ENCODE measurements at regions not wholly inside any gene's neighbourhood (a gene's known extent, or its start where the extent isn't known, plus 50 kb on each side); places are given as distances from the start of the nearest gene placed in this dataset.
A peak's percentile ranks its signal among the peaks of the same experiment; 100 is the strongest.
"Not testable (repeated sequence)": the region's sequence is repeated elsewhere in the genome, so short reads cannot be mapped to it uniquely, and the experiment has no call there.

- Mint-ChIP-seq H3K9me3 (ENCODE audit: unreplicated experiment) (peaks cover 13% of the 10 kb centered on the region), H3K36me3 (ENCODE audit: unreplicated experiment) (no peaks in the 10 kb centered on the region), H3K4me3 (ENCODE audit: unreplicated experiment) (no peak overlapping the region), H3K27me3 (ENCODE audit: unreplicated experiment) (peaks cover 4% of the 10 kb centered on the region), H3K4me1 (ENCODE audit: low read depth, unreplicated experiment) (peaks cover 23% of the 10 kb centered on the region), H3K27ac (ENCODE audit: unreplicated experiment) (peak overlapping the region; percentile 91)
- peak; percentile 23 for DNase-seq
- TF ChIP-seq, protein P1, sequence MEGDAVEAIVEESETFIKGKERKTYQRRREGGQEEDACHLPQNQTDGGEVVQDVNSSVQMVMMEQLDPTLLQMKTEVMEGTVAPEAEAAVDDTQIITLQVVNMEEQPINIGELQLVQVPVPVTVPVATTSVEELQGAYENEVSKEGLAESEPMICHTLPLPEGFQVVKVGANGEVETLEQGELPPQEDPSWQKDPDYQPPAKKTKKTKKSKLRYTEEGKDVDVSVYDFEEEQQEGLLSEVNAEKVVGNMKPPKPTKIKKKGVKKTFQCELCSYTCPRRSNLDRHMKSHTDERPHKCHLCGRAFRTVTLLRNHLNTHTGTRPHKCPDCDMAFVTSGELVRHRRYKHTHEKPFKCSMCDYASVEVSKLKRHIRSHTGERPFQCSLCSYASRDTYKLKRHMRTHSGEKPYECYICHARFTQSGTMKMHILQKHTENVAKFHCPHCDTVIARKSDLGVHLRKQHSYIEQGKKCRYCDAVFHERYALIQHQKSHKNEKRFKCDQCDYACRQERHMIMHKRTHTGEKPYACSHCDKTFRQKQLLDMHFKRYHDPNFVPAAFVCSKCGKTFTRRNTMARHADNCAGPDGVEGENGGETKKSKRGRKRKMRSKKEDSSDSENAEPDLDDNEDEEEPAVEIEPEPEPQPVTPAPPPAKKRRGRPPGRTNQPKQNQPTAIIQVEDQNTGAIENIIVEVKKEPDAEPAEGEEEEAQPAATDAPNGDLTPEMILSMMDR (IDR thresholded peaks at IDR 0.05; ENCODE audit: partially characterized antibody, unreplicated experiment): no peak
These were observed 76.6 kb upstream of the PROKR2 start for GRCh38 chr20:5393218-5393870.

GRCh38 chr20:5390720-5391119, 74.0 kb upstream of the PROKR2 start:
- Mint-ChIP-seq H3K9me3 (ENCODE audit: unreplicated experiment) (peaks cover 13% of the 10 kb centered on the region), H3K4me1 (ENCODE audit: low read depth, unreplicated experiment) (peaks cover 23% of the 10 kb centered on the region), H3K27me3 (ENCODE audit: unreplicated experiment) (peaks cover 4% of the 10 kb centered on the region), H3K4me3 (ENCODE audit: unreplicated experiment) (peak overlapping the region; percentile 44), H3K27ac (ENCODE audit: unreplicated experiment) (peak overlapping the region; percentile 44), H3K36me3 (ENCODE audit: unreplicated experiment) (no peaks in the 10 kb centered on the region)
- DNase-seq: peak; percentile 28
- TF ChIP-seq, protein P1 (IDR thresholded peaks at IDR 0.05; ENCODE audit: partially characterized antibody, unreplicated experiment): no peak

DNA sequence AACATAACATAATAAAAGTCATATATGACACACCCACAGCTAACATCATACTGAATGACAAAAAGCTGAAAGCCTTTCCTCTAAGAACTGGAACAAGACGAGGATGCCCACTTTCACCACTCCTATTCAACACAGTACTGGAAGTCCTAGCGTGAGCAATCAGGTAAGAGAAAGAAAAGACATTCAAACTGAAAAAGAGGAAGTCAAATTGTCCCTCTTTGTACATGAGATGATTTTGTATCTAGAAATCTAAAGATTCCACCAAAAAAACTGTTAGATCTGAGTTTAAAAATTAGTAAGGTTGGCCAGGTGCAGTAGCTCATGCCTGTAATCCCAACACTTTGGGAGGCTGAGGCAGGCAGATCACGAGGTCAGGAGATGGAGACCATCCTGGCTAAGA, 70.1 kb upstream of the PROKR2 start:
- not testable (repeated sequence) for DNase-seq; H3K27me3 Mint-ChIP-seq (ENCODE audit: unreplicated experiment); H3K36me3 Mint-ChIP-seq (ENCODE audit: unreplicated experiment); H3K9me3 Mint-ChIP-seq (ENCODE audit: unreplicated experiment); H3K4me3 Mint-ChIP-seq (ENCODE audit: unreplicated experiment); H3K27ac Mint-ChIP-seq (ENCODE audit: unreplicated experiment)
- H3K4me1 Mint-ChIP-seq (ENCODE audit: low read depth, unreplicated experiment): peaks cover 10% of the 10 kb centered on the region

DNA sequence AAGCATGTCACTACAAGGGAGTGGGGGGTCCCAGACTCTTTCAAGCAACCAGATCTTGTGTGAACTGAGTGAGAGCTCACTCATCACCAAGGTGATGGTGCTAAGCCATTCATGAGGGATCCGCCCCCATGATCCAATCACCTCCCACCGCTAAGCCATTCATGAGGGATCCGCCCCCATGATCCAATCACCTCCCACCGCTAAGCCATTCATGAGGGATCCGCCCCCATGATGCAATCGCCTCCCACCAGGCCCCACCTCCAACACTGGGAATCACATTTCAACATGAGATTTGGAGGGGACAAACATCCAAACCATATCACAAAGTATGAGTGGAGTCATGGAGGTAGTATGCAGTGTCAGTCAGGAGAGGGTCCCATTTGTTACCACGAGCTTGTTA, 64.8 kb upstream of the PROKR2 start:
- DNase-seq; H3K36me3 Mint-ChIP-seq (ENCODE audit: unreplicated experiment); H3K4me3 Mint-ChIP-seq (ENCODE audit: unreplicated experiment); H3K4me1 Mint-ChIP-seq (ENCODE audit: low read depth, unreplicated experiment); H3K27ac Mint-ChIP-seq (ENCODE audit: unreplicated experiment); H3K9me3 Mint-ChIP-seq (ENCODE audit: unreplicated experiment); H3K27me3 Mint-ChIP-seq (ENCODE audit: unreplicated experiment): not testable (repeated sequence)

DNA sequence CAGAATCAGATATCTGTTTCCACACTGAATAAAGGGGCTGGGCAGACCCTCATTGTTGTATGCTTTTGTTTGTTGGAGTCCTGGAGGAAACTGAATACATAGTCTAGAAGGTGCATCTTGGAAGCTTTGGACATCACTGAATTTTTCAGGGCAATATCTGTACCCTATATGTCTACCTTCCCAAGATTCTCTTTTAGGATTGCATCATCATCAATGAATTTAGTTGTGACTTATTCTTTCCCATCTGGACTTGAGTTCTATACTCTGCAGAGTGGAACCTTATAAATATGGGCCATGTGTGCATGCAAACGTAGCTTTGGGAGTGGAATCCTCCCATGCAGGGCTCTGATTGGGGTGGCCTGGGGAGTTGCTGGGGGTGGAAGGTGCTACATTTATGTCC, 60.7 kb upstream of the PROKR2 start:
- H3K4me3 Mint-ChIP-seq (ENCODE audit: unreplicated experiment): no peak overlapping the region
- H3K27ac Mint-ChIP-seq (ENCODE audit: unreplicated experiment): no peak overlapping the region
- peaks cover 8% of the 10 kb centered on the region for H3K9me3 Mint-ChIP-seq (ENCODE audit: unreplicated experiment)
- no peaks in the 10 kb centered on the region for H3K36me3 Mint-ChIP-seq (ENCODE audit: unreplicated experiment)
- H3K4me1 Mint-ChIP-seq (ENCODE audit: low read depth, unreplicated experiment): peaks cover 27% of the 10 kb centered on the region
- peaks cover 5% of the 10 kb centered on the region for H3K27me3 Mint-ChIP-seq (ENCODE audit: unreplicated experiment)
- TF ChIP-seq, protein P1 (IDR thresholded peaks at IDR 0.05; ENCODE audit: partially characterized antibody, unreplicated experiment): no peak
- DNase-seq: no peak

DNA sequence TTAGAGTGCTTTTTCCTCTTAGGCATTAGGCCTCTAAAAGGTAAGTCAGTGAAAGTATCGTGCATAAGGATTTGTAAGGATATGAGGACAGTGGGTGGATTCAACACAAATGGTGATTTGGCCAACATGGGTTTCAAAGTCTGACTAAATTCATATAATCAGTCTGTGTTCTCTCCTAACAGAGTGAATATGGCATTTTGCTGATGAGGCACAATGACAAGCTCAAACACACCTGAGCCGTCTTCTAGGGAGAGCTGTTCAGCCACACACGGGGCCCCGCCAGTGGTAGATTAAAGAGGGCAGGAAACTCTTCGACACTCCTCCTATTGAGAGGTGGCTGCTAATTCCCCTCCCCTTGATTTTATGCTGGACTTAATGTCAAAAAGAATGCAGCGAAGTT, 59.5 kb upstream of the PROKR2 start:
- Mint-ChIP-seq H3K4me1 (ENCODE audit: low read depth, unreplicated experiment) (peaks cover 33% of the 10 kb centered on the region), H3K9me3 (ENCODE audit: unreplicated experiment) (peaks cover 9% of the 10 kb centered on the region), H3K36me3 (ENCODE audit: unreplicated experiment) (peaks cover 6% of the 10 kb centered on the region), H3K27ac (ENCODE audit: unreplicated experiment) (no peak overlapping the region), H3K27me3 (ENCODE audit: unreplicated experiment) (peaks cover 6% of the 10 kb centered on the region), H3K4me3 (ENCODE audit: unreplicated experiment) (no peak overlapping the region)
- no peak for DNase-seq
- TF ChIP-seq, protein P1 (IDR thresholded peaks at IDR 0.05; ENCODE audit: partially characterized antibody, unreplicated experiment): no peak

All from glutamatergic neuron (in vitro differentiated cells).